ENCODE measurements at regions not wholly inside any gene's neighbourhood (a gene's known extent, or its start where the extent isn't known, plus 50 kb on each side); places are given as distances from the start of the nearest gene placed in this dataset.
"Not testable (repeated sequence)": the region's sequence is repeated elsewhere in the genome, so short reads cannot be mapped to it uniquely, and the experiment has no call there.

DNA sequence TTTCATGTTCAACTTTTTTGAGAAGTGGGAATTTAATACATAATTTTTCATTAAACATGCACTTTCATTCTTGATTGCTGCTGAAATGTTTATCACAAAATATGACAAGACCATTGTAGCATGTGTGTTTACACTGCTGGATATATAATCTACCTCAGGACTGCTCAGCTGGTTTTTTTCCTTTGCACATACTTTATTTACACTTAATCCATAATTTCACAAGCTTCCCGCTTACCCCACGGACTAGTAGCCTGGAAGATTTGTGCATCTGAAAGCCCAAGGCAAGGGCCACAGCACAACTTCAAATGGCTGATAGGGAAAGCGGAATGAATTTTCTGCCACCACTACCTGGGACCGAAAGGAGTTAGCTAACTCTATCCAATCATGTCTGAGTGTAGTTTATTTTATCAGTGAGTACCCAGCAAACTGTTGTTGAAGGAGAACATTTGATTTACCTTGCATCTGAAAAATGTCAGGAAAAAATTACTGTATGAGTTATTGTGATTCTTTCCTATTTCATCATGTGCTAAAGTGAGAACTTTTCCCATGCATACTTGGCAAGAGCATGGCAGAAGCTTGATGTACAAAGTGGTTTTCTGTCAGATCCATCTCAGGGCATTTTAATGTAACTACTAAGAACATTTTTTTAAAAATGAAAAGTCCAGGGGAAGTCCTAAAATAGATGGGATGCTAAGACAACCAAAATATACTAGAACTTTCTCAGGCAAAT lies 558.2 kb upstream of the USP24 start:
- H3K27ac ChIP-seq (ENCODE audit: low read length, poor library complexity, severe bottlenecking), result no peak overlapping the region
- H3K18ac ChIP-seq (ENCODE audit: low read depth in 1 of 2, low read length in 2 of 2), result no peak overlapping the region
- 86% methylated on average over 4 of the region's 4 CpGs for WGBS
- H2AK5ac ChIP-seq (ENCODE audit: low read length, severe bottlenecking), result no peak overlapping the region
- no peaks in the 10 kb centered on the region for H3K36me3 ChIP-seq (ENCODE audit: control insufficient read depth in 1 of 2, insufficient read depth in 2 of 2, low read depth in 1 of 2, low read length in 2 of 2)
- H4K91ac ChIP-seq (ENCODE audit: low read length), result no peak overlapping the region
- H2AFZ ChIP-seq (ENCODE audit: low read depth, low read length), result no peak overlapping the region
- H2BK15ac ChIP-seq (ENCODE audit: low read depth, poor library complexity, severe bottlenecking), result no peak overlapping the region
- DNase-seq, result no peak
- H2BK12ac ChIP-seq (ENCODE audit: low read length in 2 of 2), result no peak overlapping the region
- H3K27me3 ChIP-seq (ENCODE audit: control insufficient read depth in 1 of 2, insufficient read depth in 1 of 2, low read length in 2 of 2), result no peaks in the 10 kb centered on the region
- no peak overlapping the region for H4K8ac ChIP-seq (ENCODE audit: low read length)
- H2BK120ac ChIP-seq (ENCODE audit: low read depth, low read length), result no peak overlapping the region
- H3K9ac ChIP-seq (ENCODE audit: low read length), result no peak overlapping the region
- H3K23ac ChIP-seq (ENCODE audit: low read length in 2 of 2), result no peak overlapping the region
- H3K9me3 ChIP-seq (ENCODE audit: control insufficient read depth, low read length), result peaks cover 6% of the 10 kb centered on the region
- no peak overlapping the region for H3K4me3 ChIP-seq (ENCODE audit: insufficient read depth in 1 of 2, low read depth in 1 of 2, low read length in 2 of 2)
- H3K14ac ChIP-seq (ENCODE audit: low read length in 2 of 2), result no peak overlapping the region
- H3K4me1 ChIP-seq (ENCODE audit: control insufficient read depth, insufficient read depth, low read depth, low read length), result no peaks in the 10 kb centered on the region
- H3K79me1 ChIP-seq (replicated peaks; ENCODE audit: low read length, poor library complexity, severe bottlenecking), result no peaks in the 10 kb centered on the region
- H3K4me2 ChIP-seq (ENCODE audit: low read length, poor library complexity, severe bottlenecking), result no peak overlapping the region
- H3K4ac ChIP-seq (ENCODE audit: low read depth in 1 of 2, low read length in 2 of 2), result no peak overlapping the region
- H2BK5ac ChIP-seq (ENCODE audit: low read depth, low read length, poor library complexity, severe bottlenecking), result no peak overlapping the region

DNA sequence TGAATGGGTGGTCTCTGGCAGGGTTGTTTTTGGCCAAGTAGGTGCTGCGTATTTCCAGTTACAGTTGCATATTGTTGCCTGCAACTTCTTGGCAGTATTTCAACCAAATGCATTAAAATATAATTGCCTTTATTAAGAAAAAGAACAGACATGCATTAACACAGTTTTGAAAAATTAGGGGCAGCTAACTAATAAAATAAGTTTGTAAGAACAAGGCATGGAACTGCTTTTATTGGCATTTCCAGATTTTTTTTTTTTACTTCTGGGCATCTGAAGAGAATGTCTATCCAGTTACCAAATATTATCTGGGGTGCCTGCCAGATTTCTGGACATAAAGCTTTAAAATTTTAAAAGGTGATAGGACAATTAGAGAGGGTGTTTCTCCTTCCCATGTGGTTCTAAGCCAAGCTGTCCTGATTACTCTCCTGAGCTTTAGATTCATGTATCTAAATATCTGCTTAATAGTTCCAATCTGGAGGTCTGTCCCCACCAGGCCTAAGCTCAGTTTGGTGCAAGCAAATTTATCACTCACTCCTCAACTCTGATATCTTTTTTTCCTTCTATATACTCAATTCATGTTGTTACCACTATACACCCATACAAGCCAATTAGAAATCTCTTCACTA lies 553.3 kb upstream of the USP24 start:
- no peak overlapping the region for H2BK15ac ChIP-seq (ENCODE audit: low read depth, poor library complexity, severe bottlenecking)
- no CpG with 5 or more reads among the region's 1 CpG for whole genome bisulfite sequencing
- no peaks in the 10 kb centered on the region for H3K79me1 ChIP-seq (replicated peaks; ENCODE audit: low read length, poor library complexity, severe bottlenecking)
- no peak overlapping the region for H3K4ac ChIP-seq (ENCODE audit: low read depth in 1 of 2, low read length in 2 of 2)
- no peaks in the 10 kb centered on the region for H3K27me3 ChIP-seq (ENCODE audit: control insufficient read depth in 1 of 2, insufficient read depth in 1 of 2, low read length in 2 of 2)
- no peaks in the 10 kb centered on the region for H3K4me1 ChIP-seq (ENCODE audit: control insufficient read depth, insufficient read depth, low read depth, low read length)
- no peak overlapping the region for H3K14ac ChIP-seq (ENCODE audit: low read length in 2 of 2)
- H3K9ac ChIP-seq (ENCODE audit: low read length), result no peak overlapping the region
- H3K27ac ChIP-seq (ENCODE audit: low read length, poor library complexity, severe bottlenecking), result no peak overlapping the region
- peak overlapping the region; percentile 27 for H4K91ac ChIP-seq (ENCODE audit: low read length)
- H3K23ac ChIP-seq (ENCODE audit: low read length in 2 of 2), result no peak overlapping the region
- H2AFZ ChIP-seq (ENCODE audit: low read depth, low read length), result no peak overlapping the region
- H2BK12ac ChIP-seq (ENCODE audit: low read length in 2 of 2), result no peak overlapping the region
- H3K18ac ChIP-seq (ENCODE audit: low read depth in 1 of 2, low read length in 2 of 2), result no peak overlapping the region
- H3K9me3 ChIP-seq (ENCODE audit: control insufficient read depth, low read length), result no peaks in the 10 kb centered on the region
- no peak overlapping the region for H2BK120ac ChIP-seq (ENCODE audit: low read depth, low read length)
- no peak overlapping the region for H3K4me2 ChIP-seq (ENCODE audit: low read length, poor library complexity, severe bottlenecking)
- no peak overlapping the region for H2BK5ac ChIP-seq (ENCODE audit: low read depth, low read length, poor library complexity, severe bottlenecking)
- no peak overlapping the region for H3K4me3 ChIP-seq (ENCODE audit: insufficient read depth in 1 of 2, low read depth in 1 of 2, low read length in 2 of 2)
- no peak overlapping the region for H4K8ac ChIP-seq (ENCODE audit: low read length)
- H3K36me3 ChIP-seq (ENCODE audit: control insufficient read depth in 1 of 2, insufficient read depth in 2 of 2, low read depth in 1 of 2, low read length in 2 of 2), result no peaks in the 10 kb centered on the region
- H2AK5ac ChIP-seq (ENCODE audit: low read length, severe bottlenecking), result no peak overlapping the region
- DNase-seq, result no peak

DNA sequence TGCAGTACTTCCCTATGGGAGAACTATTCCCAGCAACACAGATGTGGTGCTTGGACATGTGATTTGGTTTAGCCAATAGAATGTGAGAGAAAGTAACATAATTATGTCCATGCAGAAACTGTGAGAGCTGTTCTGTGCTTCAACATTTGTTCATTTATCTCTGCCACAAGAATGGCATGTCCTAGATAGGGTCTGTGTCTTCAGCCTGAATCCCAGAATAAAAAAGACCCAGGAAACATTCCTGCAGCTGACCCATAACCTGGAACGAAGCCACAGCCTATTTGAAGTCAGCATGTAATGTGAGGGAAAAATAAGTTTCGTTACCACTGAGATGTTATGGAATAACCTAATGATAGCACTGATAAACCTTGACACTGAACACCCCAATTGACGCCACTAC lies 552.0 kb upstream of the USP24 start:
- Histone ChIP-seq H2BK15ac (ENCODE audit: low read depth, poor library complexity, severe bottlenecking) (no peak overlapping the region), H2BK120ac (ENCODE audit: low read depth, low read length) (no peak overlapping the region), H3K9ac (ENCODE audit: low read length) (no peak overlapping the region), H2AK5ac (ENCODE audit: low read length, severe bottlenecking) (no peak overlapping the region), H4K91ac (ENCODE audit: low read length) (no peak overlapping the region), H3K4me1 (ENCODE audit: control insufficient read depth, insufficient read depth, low read depth, low read length) (no peaks in the 10 kb centered on the region), H2AFZ (ENCODE audit: low read depth, low read length) (no peak overlapping the region), H3K27ac (ENCODE audit: low read length, poor library complexity, severe bottlenecking) (no peak overlapping the region), H3K14ac (ENCODE audit: low read length in 2 of 2) (no peak overlapping the region), H3K36me3 (ENCODE audit: control insufficient read depth in 1 of 2, insufficient read depth in 2 of 2, low read depth in 1 of 2, low read length in 2 of 2) (no peaks in the 10 kb centered on the region), H3K4me2 (ENCODE audit: low read length, poor library complexity, severe bottlenecking) (no peak overlapping the region), H2BK12ac (ENCODE audit: low read length in 2 of 2) (no peak overlapping the region), H3K4ac (ENCODE audit: low read depth in 1 of 2, low read length in 2 of 2) (no peak overlapping the region), H3K9me3 (ENCODE audit: control insufficient read depth, low read length) (peaks cover under 1% of the 10 kb centered on the region), H3K18ac (ENCODE audit: low read depth in 1 of 2, low read length in 2 of 2) (no peak overlapping the region), H2BK5ac (ENCODE audit: low read depth, low read length, poor library complexity, severe bottlenecking) (no peak overlapping the region), H3K23ac (ENCODE audit: low read length in 2 of 2) (no peak overlapping the region), H3K4me3 (ENCODE audit: insufficient read depth in 1 of 2, low read depth in 1 of 2, low read length in 2 of 2) (no peak overlapping the region), H3K79me1 (replicated peaks; ENCODE audit: low read length, poor library complexity, severe bottlenecking) (no peaks in the 10 kb centered on the region), H4K8ac (ENCODE audit: low read length) (no peak overlapping the region), H3K27me3 (ENCODE audit: control insufficient read depth in 1 of 2, insufficient read depth in 1 of 2, low read length in 2 of 2) (no peaks in the 10 kb centered on the region)
- no peak for DNase-seq
- WGBS, result 90% methylated on average over 3 of the region's 3 CpGs

DNA sequence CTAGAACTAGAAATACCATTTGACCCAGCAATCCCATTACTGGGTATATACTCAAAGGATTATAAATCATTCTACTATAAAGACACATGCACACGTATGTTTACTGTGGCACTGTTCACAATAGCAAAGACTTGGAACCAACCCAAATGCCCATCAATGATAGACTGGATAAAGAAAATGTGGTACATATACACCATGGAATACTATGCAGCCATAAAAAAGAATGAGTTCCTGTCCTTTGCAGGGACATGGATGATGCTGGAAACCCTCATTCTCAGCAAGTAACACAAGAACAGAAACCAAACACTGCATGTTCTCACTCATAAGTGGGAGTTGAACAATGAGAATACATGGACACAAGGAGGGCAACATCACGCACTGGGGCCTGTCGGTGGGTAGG lies 550.3 kb upstream of the USP24 start:
- H3K36me3 ChIP-seq (ENCODE audit: control insufficient read depth in 1 of 2, insufficient read depth in 2 of 2, low read depth in 1 of 2, low read length in 2 of 2); H3K27ac ChIP-seq (ENCODE audit: low read length, poor library complexity, severe bottlenecking); H3K14ac ChIP-seq (ENCODE audit: low read length in 2 of 2); H2BK12ac ChIP-seq (ENCODE audit: low read length in 2 of 2); H4K8ac ChIP-seq (ENCODE audit: low read length); H3K23ac ChIP-seq (ENCODE audit: low read length in 2 of 2); H2AK5ac ChIP-seq (ENCODE audit: low read length, severe bottlenecking); DNase-seq; H3K9ac ChIP-seq (ENCODE audit: low read length); H2BK5ac ChIP-seq (ENCODE audit: low read depth, low read length, poor library complexity, severe bottlenecking); H3K18ac ChIP-seq (ENCODE audit: low read depth in 1 of 2, low read length in 2 of 2); H3K4ac ChIP-seq (ENCODE audit: low read depth in 1 of 2, low read length in 2 of 2); H2BK120ac ChIP-seq (ENCODE audit: low read depth, low read length); H2AFZ ChIP-seq (ENCODE audit: low read depth, low read length); H3K4me3 ChIP-seq (ENCODE audit: insufficient read depth in 1 of 2, low read depth in 1 of 2, low read length in 2 of 2); H3K79me1 ChIP-seq (replicated peaks; ENCODE audit: low read length, poor library complexity, severe bottlenecking); H2BK15ac ChIP-seq (ENCODE audit: low read depth, poor library complexity, severe bottlenecking); H3K9me3 ChIP-seq (ENCODE audit: control insufficient read depth, low read length); H4K91ac ChIP-seq (ENCODE audit: low read length); H3K4me1 ChIP-seq (ENCODE audit: control insufficient read depth, insufficient read depth, low read depth, low read length); H3K4me2 ChIP-seq (ENCODE audit: low read length, poor library complexity, severe bottlenecking); H3K27me3 ChIP-seq (ENCODE audit: control insufficient read depth in 1 of 2, insufficient read depth in 1 of 2, low read length in 2 of 2): not testable (repeated sequence)
- 100% methylated on average over 2 of the region's 3 CpGs for WGBS
